Stimulated activated CD8-positive, alpha-beta memory T cell treated with anti-CD3 and anti-CD28 coated beads, Interleukin-4, amount 100 ng/mL, for 48 hours (primary cell): ENCODE measurements at regions not wholly inside any gene's neighbourhood (a gene's known extent, or its start where the extent isn't known, plus 50 kb on each side); places are given as distances from the start of the nearest gene placed in this dataset.

Experiments
- DNase-seq: peaks from one replicate; pipeline ENCODE4 v3.0.0-alpha.2; 2020

DNA sequence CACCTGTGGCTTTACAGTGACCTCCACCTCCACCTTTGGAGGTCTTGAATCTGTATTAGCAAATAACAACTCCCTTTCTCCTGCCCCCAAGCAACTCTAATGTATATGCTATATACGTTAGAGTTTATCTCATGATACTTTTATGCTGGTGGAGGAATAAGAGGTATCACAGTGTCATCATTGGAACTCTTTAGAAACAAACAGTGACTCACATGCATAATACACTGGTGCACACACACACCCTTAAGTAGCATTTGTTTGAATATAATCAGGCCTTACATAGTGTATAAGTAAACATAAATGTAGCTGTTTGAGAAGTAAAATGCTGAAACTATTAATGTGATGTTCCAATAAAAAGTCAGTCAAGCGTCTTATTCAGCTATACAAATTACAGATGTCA, 280.2 kb upstream of the C2CD4B start:
- DNase-seq, result no peak

DNA sequence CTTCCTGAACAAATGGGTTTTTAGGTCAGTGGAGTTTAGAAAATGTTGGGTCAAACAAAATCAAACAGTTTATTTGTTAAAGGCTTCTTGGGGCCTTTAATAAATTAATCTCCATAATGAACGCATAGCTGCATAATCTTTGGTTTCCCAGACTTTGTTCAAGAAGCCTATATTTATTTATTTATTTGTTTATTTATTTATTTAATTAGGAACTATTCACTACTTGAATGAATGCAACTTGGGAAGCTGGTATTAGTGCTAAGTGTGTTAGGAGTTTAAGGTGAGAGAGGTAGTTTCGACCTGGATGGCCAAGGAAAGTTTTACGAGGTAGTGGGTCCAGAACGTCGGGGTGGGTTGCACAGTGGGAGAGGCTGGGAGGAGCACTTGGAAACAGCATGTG, 281.9 kb upstream of the C2CD4B start:
- no peak for DNase-seq

DNA sequence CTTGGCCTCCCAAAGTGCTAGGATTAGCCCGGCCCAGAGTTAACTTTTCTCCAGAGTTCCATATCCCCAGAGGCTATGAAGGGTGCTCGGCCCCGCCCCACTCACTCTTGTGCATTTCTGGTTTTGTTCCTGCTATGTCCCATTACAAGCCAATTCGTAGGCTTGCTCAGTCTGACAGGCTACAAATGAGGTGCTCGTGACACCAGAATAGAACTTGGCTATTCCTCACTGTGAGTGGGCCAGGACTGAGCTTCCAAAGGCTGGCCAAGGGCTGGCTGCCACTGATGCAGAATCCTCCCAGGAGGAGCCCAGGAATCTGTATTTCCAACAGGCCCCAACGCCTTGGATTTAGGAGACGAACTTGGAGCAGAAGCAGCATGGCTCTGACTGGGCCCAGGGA, 282.7 kb upstream of the C2CD4B start:
- no peak for DNase-seq

DNA sequence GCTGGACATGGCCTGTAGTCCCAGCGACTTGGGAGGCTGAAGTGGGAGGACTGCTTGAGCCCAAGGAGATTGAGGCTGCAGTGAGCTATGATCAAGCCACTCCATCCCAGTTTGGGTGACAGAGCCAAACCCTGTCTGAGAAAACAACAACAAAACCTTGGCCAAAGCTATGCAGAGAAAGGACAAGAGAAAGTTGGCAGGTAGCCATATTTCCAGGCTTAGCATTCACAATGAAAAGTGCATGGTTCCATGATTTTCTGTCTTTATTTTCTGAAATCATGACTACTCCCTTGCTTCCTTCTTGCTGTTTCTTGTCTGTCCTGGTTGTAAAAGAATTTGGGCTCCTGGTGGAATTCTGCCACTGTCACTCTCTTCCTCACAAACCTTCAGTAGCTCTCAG, 284.6 kb upstream of the C2CD4B start:
- DNase-seq, result no peak

DNA sequence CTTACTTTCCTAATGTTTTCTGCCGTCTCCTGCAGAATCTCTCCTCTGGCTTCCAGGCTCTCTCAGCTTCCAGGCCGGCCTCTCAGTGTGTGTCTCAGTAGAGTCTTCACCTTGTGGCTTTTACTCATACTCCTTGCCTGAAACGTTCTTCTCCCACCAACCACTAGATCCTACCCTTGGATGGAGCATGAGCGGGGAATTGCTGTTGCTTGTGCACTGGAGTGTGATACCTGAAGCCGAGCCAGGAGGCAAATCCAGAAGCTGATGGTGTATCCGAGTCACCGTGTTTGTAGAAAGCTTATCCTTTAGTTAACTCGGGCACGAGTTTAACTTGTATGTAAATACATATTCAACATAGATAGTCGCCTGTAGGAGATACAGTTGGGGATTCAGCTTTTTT, 285.0 kb upstream of the C2CD4B start:
- DNase-seq, result no peak

DNA sequence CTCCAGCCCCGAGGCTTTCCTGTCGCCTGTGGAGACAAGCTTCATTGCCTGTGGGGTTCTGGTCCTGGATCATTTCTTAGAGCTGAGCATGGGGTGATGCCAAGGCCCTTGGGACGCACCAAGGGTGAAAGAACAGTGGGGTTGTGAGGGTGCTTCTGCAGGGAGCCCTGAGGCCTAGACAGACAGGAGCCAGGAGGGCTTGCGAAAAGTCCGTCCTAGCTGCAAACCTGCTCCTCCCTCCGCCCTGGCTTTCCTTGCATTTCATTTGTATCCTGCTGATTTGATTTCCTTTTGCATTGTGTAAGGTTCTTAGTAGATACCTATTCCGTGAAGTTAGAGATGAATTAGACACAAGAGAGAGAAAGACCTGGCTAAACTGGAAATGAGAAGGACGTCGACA, 286.9 kb upstream of the C2CD4B start:
- DNase-seq, result no peak

DNA sequence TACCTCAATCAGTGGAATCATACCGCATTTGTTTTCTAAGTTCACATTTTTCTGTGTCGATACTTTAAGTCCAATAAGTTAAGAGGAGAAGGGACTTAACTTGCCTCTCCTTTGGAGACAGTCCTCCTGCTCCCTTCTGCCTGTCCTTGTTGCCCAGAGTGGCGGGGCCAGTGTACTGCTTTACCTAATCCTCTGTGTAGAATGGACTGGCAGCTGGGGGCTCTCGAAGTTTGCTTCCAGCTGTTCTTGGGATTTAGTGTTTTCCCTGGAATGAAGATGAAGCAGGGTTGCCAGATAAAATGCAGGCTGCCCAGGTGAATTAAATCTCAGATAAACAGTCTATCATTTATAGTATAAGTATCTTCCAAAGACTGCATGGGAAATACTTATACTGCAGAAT, 287.6 kb upstream of the C2CD4B start:
- DNase-seq, result no peak

DNA sequence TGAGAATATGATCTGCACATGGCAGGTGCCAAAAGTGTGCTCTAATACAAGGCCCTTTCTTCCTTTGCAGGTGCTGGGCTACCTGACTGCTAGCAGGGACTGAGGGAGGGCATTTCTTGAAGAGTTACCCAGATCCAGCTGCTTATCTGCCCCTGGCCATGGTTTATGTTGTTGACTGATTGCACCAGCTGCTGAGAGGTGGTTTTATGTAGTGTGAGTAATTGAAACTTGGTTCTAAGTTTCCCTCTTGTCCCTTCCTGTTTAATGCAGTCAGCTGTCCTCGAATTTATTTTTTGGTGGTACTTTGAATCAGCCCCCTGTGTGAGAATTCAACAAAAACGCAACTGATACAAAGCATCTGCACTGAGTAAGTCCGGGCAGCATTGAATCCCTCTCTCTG, 288.3 kb upstream of the C2CD4B start:
- DNase-seq, result no peak

DNA sequence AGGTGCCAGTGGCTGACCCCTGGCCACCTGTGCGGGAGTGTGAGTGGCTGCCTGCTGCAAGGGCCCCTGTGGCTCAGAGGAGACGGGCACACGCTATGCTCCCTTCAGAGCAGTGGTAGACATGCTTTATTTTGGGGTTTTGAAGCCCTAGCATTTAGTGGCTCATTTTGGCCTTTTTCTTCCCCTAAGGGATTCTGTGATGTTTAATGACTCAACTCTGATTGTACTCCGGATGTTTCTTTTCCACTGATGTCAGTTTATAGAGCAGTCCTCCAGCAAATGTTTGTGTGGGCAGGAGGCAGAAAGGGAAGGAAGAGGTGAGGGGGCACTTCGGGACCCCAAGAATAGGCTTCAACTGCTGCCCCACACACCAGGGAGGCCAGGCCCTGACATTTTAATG, 288.9 kb upstream of the C2CD4B start:
- no peak for DNase-seq

DNA sequence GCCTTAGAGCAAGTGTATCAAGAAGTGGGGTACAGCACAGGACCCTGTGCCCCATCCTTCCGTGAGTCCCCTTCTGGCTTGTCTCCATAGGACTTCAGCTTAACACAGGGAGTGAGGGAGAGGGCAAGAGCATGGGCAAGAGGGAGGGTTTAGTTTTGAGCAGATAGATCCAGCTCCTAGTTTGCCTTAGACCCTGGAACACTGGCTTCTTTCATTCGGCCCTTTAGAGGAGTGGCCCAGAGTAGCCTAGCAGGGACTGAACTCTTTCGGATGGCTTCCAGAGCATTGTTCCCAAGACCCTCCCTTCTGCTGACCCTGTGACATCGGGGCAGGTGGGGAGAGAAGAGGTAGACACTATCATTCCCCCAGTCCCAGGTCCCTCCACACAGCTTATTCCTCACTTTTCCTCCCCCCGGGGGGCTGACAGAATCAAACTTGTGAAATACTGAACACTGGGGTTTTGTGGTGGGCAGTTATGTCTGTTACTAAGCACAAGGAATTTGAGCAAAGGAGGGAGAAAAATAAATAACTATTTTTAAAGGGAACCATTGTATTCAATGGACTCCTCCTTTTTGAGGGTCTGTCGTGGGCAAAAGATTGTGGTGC, 289.6 kb upstream of the C2CD4B start:
- DNase-seq, result no peak

DNA sequence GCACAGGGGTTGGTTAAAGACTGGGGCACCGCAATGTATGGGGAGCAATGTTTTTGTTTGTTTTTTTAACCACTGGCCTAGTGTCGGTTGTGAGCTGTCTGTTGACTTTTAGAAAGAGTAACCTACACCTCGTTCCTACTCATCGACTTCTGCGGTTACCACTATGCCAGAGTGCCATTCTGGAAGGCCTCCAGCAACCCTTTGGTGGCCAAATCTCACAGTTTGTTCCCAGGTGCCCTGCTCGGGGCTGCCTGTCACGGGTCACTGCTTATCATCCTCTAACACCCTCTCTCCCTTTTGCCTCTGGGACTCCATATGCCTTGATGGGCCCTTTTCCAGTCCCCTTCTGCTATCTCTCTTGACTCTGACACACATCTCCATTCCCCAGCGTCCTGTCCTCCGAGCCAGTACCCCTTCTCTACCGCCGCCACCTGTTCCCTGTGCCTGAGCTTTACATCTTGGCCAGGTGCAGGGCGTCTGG, 290.4 kb upstream of the C2CD4B start:
- DNase-seq, result no peak

DNA sequence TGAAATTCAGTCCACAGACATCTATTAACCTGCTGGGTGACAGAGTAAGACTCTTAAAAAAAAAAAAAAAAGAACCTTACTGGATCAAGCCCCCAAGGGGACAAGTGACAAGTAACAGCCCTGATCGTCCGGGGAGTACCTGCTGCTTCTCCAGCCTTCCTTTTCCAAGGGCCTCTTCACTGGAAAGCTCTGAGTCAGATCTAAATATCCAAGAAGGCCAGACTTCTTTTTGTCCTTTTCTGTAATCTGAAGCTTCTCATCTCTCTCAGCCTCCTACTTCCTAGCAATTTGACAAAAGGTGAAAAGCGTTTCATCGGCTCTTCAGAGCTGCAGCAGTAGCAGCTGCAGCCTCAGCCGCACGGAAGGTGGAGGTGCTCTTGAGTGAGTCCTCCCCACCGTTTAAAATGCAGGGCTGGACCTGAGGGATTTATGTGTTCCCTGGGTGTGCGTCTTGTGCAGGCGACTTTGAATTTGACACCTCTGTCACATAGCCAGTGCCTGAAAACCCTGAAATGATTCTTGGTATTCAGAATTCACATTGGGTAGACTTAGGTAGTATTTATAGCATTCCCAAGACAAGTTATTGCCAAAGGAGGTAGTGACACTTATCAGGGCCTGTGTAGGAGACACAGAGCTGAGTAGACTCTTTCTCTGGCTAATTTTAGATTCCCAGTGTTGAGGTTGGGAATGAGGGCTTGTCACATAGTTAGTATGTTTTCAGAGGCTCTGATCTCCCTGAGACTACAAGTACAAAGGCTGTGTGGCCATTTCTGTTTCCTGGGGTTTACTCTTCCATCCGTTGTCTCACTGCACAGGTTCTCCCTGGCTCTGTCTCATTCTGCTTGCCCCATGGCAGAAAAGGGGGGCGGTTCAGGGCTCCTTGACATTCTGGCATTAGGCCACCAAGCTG, 291.2 kb upstream of the C2CD4B start:
- no peak for DNase-seq

DNA sequence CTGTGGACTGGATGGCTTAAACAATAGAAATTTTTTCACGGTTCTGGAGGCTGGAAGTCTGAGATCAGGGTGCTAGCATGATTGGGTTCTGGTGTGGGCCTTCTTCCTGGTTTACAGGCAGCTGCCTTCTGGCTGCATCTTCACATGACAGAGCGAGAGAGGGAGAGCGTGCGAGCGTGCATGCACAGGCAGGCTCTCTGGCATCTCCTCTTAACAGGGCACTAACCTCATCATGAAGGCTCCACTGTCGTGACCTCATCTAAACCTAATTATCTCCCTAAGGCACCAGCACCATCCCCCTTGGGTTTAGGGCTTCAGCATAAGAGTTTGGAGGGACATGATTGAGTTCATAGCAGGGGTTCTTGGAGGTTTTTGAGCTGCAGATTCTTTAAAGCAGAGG, 292.0 kb upstream of the C2CD4B start:
- DNase-seq, result no peak

DNA sequence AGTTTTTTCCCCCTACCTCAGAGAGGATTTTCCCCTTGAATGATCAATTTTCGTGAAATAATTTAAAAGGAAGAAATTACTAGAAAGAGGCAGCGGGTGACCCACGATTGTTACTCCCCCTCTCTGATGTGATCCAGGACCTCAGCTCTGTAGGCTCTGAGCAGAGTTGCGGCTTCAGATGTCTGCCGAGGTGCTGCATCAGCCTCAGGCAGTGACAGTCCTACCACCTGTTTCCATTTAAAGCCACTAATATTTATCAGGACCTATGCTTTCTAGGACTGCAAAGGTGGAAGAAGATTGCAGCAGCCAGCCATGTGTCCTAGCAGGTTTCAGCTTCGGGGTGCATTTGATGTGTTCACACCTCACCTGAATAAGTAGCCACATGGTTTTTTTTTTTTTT, 294.8 kb upstream of the C2CD4B start:
- no peak for DNase-seq

DNA sequence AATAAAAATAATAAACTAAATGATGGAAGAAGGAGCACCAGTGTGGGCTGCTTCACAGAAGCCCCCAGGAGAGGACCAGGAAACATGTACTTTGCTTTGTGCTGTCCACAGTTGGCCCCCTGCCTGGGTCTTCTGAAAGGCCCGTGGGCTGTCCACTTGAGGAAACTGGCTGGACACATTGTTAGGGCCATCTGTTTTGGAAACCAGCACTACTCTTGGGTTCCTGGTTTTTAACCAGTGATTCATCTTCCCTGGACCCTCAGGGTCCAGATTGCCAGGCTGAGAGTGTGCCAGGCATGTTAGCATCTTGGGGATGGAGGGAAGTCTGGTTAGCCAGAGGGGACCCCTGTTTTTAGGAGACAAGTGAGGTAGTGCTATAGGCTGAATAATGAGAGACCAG, 297.2 kb upstream of the C2CD4B start:
- no peak for DNase-seq

DNA sequence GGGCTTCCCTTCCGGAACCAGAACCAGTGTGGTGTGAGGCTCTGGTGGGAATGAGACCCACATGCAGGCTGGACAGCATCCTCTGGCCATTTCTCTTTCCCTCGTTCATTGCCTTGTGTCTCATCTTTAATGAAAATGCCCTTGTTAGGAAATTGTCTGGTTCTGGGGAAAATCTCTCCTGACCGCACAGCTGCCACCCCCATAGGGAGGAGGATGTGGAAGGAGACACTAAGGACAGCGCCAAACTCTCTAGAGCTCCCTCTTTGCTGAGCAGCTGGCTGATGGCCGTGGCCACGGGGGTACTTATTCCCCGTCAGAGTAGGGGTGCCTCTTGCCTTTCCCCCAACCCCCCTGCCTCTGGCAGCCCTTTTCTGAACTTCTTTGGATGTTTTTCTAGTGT, 297.6 kb upstream of the C2CD4B start:
- DNase-seq, result no peak

DNA sequence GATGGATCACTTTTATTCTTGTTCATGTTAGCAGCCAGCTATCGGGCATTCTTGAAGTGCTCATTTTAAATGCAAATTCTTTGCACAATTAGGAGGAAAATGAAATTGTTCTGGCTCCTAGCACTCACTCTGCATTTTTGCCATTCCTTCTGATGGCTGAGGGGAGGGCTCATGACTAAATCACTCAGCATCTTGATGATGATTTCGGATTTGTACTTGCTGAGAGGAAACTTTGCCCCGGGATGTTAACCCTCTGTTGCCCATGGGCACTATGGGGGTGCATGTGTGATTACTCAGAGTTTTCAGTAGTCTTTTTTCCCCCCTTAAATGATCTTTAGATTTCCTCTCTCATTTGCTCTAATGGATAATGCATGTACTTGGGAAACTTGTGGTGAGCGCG, 299.6 kb upstream of the C2CD4B start:
- DNase-seq, result no peak

DNA sequence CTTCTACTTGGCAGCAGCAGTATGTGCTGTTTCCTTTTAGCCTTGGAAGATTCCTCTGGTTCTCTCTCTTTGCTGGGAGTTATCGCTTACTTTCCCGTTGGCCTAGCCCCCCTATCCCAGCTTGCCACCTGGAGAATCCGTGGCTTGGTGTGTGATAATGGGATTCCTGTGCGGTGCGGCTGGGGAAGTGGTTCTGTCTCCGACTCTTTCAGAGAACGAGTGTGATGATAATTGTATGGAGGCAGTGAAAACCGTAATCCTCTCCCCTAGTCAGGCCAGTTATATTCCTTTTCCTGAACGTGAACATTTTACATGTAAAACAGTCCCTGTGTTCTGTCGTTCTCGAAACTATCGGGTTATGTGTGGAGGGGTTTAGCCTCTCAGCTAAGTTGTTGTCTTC, 300.1 kb upstream of the C2CD4B start:
- DNase-seq, result no peak

DNA sequence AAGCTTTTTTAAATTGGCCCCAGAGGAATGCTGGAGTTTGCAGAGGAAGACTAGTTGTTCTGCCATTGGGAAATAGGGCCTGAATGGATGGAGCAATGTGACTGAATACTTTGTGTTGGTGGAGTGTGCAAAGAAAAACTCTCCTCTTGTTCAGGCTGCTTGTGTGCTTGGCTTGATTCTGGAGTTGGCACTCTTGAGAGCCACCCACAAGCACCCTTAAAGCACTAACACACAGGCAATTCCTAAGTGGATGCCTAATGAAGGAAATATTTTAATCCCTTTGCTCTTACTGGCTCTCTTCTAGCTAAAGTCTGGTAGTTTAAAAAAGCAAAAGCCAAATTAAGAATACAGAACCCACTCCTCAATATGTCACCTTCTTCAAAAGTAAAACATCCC, 304.4 kb upstream of the C2CD4B start:
- DNase-seq, result no peak

DNA sequence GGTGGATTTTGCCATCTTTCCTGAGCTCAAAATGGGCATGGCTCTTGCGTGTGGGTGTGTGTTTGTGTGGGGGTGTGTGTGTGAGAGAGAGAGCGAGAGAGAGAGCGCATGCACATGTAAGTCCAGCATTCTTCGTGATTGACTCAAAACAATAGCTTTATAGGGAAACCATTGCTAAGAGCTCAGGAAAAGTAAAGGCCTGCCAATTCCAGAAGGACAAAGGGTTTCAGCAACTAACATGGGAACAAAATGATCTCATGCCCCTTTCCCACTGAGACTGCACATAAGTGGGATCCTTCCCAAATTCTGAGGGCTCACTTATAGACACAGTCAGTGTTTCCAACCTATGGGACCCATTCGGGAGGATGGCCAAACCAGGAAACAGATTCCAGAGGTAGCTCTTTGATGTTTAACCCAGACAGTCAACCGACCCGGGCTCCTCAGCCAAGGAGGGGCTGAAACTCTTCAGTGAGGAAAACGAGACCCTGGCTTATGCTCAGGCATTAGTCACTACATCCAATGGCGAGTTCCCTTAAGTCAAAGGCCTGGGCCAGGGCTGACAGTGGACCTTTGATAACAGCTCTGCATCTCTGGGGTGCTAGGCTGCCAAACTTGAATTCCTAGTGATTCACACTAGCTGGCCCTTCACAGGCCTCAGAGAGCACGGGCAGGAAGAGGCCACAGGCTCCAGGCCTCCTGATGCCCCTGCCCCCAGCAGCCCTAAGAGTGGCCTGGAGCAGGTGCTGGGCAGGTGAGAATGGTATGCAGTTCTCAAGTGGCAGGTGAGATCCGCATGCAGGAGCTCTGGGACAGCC, 305.0 kb upstream of the C2CD4B start:
- no peak for DNase-seq

DNA sequence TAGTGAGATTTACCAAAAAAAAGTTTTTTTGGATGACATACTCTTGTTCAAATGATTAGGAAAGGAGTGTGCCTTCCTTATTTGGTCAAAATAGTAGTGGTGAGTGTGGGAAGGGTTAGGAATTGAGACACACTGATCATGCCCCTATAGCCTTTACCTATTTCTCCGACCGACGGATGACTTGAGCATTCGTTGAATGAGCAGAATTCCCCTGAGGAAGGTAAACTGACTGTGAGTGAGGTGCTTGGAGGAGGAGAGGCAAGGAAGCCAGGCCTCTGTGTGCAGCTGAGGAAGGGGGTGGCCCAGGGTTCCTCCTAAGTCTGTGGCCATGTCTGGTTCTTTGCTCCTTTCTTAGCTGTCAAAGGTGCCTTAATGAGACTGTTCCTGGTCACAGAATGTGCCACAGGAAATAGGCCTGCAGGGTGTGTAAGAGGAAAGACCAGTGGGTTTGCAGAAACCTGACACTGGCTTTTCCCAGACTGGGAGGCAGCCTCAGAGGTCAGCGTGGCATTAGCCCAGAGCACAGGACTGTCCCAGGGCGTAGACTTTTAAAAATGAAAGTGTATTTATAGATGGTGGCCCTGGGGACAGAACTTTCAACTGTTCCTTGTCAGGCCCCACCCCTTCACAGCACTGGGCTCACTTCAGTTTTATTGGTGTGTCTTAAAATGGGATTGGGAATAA, 307.7 kb upstream of the C2CD4B start:
- DNase-seq, result no peak

DNA sequence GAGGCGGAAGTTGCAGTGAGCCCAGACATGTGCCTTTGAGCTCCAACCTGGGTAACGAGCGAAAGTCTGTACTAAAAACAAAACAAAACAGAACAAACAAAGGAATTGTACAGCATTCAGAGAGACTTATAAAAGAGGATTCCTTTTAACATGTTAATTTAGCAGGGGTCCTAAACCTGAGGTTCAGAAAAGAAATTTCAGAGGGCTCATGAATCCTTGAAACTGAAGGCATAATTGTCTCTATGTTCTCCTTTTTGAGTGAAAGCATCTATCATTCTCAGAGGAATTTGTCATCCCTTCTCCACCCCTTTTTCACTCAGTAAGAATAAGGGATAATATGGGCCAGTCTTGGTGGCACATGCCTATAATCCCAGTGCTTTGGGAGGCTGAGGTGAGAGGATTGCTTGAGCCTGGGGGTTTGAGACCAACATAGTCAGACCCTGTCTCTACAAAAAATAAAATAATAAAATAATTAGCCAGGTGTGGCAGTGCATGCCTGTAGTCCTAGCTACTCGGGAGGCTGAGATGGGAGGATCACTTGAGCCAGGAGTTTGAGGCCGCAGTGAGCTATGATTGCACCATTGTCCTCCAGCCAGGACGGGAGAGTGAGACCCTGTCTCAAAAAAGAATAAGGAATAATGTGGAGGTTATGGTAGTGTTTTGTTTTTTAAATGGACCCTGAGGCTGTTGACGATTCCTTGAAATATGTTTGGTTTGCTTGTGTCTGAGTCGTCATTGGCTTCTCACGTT, 309.1 kb upstream of the C2CD4B start:
- DNase-seq, result no peak

DNA sequence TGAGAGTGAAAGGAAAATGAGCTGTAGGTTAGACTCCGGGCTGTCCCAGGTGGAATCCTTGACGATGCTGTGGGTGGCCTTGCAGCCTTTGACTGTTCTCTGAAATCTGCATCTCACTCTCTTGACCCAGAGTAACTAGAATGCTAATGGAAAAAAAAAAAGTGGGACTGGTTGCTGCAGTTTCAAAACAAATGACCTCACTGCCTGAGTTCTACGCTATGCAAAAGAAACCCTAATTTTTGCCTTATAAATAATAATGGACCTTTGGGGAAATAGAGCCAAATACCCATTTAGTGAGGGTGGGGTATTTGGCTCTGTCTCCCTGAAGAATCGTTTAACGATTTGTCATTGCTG, 309.7 kb upstream of the C2CD4B start:
- no peak for DNase-seq
